ENCODE measurements at regions not wholly inside any gene's neighbourhood (a gene's known extent, or its start where the extent isn't known, plus 50 kb on each side); places are given as distances from the start of the nearest gene placed in this dataset.

DNA sequence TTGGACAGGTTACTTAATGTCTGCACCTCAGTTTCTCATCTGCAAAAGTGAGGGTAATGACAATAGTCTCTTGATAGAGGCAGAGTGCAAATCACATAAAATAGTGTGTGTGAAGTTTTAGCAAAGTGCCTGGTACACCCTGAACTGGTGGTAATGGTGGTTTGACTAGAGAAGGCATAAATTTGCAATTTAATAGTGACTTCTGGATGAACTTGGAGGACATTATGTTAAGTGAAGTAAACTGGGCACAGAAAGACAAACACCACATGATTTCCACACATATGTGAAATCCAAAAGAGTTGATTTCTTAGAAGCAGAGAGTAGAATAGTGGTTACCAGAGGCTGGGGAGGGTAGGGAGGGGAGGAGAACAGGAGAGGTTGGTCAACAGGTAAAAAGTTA lies 54.8 kb upstream of the FUT8 start:
- TF ChIP-seq, protein P1, sequence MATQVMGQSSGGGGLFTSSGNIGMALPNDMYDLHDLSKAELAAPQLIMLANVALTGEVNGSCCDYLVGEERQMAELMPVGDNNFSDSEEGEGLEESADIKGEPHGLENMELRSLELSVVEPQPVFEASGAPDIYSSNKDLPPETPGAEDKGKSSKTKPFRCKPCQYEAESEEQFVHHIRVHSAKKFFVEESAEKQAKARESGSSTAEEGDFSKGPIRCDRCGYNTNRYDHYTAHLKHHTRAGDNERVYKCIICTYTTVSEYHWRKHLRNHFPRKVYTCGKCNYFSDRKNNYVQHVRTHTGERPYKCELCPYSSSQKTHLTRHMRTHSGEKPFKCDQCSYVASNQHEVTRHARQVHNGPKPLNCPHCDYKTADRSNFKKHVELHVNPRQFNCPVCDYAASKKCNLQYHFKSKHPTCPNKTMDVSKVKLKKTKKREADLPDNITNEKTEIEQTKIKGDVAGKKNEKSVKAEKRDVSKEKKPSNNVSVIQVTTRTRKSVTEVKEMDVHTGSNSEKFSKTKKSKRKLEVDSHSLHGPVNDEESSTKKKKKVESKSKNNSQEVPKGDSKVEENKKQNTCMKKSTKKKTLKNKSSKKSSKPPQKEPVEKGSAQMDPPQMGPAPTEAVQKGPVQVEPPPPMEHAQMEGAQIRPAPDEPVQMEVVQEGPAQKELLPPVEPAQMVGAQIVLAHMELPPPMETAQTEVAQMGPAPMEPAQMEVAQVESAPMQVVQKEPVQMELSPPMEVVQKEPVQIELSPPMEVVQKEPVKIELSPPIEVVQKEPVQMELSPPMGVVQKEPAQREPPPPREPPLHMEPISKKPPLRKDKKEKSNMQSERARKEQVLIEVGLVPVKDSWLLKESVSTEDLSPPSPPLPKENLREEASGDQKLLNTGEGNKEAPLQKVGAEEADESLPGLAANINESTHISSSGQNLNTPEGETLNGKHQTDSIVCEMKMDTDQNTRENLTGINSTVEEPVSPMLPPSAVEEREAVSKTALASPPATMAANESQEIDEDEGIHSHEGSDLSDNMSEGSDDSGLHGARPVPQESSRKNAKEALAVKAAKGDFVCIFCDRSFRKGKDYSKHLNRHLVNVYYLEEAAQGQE (IDR thresholded peaks at IDR 0.05; ENCODE audit: low read depth, low read length): no peak
- TF ChIP-seq, protein P2, sequence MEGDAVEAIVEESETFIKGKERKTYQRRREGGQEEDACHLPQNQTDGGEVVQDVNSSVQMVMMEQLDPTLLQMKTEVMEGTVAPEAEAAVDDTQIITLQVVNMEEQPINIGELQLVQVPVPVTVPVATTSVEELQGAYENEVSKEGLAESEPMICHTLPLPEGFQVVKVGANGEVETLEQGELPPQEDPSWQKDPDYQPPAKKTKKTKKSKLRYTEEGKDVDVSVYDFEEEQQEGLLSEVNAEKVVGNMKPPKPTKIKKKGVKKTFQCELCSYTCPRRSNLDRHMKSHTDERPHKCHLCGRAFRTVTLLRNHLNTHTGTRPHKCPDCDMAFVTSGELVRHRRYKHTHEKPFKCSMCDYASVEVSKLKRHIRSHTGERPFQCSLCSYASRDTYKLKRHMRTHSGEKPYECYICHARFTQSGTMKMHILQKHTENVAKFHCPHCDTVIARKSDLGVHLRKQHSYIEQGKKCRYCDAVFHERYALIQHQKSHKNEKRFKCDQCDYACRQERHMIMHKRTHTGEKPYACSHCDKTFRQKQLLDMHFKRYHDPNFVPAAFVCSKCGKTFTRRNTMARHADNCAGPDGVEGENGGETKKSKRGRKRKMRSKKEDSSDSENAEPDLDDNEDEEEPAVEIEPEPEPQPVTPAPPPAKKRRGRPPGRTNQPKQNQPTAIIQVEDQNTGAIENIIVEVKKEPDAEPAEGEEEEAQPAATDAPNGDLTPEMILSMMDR (IDR thresholded peaks at IDR 0.05): no peak
- TF ChIP-seq, protein P3, sequence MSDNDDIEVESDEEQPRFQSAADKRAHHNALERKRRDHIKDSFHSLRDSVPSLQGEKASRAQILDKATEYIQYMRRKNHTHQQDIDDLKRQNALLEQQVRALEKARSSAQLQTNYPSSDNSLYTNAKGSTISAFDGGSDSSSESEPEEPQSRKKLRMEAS (IDR thresholded peaks at IDR 0.05; ENCODE audit: low read depth): no peak
- TF ChIP-seq, protein P4, sequence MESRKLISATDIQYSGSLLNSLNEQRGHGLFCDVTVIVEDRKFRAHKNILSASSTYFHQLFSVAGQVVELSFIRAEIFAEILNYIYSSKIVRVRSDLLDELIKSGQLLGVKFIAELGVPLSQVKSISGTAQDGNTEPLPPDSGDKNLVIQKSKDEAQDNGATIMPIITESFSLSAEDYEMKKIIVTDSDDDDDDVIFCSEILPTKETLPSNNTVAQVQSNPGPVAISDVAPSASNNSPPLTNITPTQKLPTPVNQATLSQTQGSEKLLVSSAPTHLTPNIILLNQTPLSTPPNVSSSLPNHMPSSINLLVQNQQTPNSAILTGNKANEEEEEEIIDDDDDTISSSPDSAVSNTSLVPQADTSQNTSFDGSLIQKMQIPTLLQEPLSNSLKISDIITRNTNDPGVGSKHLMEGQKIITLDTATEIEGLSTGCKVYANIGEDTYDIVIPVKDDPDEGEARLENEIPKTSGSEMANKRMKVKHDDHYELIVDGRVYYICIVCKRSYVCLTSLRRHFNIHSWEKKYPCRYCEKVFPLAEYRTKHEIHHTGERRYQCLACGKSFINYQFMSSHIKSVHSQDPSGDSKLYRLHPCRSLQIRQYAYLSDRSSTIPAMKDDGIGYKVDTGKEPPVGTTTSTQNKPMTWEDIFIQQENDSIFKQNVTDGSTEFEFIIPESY (IDR thresholded peaks at IDR 0.05; ENCODE audit: borderline replicate concordance, low read depth): no peak
- TF ChIP-seq FOXM1 (IDR thresholded peaks at IDR 0.05; ENCODE audit: low read depth) (no peak), POLR2AphosphoS5 (IDR thresholded peaks at IDR 0.05; ENCODE audit: low read depth, low read length) (no peak)

All from SK-N-SH (cell line).